ENCODE measurements at regions not wholly inside any gene's neighbourhood (a gene's known extent, or its start where the extent isn't known, plus 50 kb on each side); places are given as distances from the start of the nearest gene placed in this dataset.

DNA sequence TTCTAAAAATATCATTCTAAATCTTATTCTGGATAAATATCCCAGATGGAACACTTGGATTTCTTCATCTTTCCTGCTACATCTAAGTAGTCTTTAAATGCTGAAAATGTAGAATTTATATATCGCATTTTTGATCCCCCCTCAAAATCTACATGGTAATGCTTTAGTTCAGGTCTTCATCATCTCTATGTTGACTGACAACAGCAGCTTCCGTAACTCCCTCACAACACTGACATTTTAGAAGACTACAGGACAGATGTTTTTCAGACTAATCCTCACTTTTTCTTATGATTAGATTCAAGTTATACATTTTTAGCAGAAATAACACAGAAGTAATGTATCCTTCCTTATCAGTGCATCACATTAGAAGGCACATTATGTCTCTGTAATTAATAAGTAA, 336.5 kb downstream of the LMO4 start:
- TF ChIP-seq, protein P1, sequence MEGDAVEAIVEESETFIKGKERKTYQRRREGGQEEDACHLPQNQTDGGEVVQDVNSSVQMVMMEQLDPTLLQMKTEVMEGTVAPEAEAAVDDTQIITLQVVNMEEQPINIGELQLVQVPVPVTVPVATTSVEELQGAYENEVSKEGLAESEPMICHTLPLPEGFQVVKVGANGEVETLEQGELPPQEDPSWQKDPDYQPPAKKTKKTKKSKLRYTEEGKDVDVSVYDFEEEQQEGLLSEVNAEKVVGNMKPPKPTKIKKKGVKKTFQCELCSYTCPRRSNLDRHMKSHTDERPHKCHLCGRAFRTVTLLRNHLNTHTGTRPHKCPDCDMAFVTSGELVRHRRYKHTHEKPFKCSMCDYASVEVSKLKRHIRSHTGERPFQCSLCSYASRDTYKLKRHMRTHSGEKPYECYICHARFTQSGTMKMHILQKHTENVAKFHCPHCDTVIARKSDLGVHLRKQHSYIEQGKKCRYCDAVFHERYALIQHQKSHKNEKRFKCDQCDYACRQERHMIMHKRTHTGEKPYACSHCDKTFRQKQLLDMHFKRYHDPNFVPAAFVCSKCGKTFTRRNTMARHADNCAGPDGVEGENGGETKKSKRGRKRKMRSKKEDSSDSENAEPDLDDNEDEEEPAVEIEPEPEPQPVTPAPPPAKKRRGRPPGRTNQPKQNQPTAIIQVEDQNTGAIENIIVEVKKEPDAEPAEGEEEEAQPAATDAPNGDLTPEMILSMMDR (IDR thresholded peaks at IDR 0.05 in 8 of 11, conservative IDR thresholded peaks at IDR 0.05 in 3 of 11) = no peak
- TF ChIP-seq POLR2AphosphoS5 (IDR thresholded peaks at IDR 0.05) (no peak), POLR2A (IDR thresholded peaks at IDR 0.05) (no peak)
